ENCODE measurements at regions not wholly inside any gene's neighbourhood (a gene's known extent, or its start where the extent isn't known, plus 50 kb on each side); places are given as distances from the start of the nearest gene placed in this dataset.

DNA sequence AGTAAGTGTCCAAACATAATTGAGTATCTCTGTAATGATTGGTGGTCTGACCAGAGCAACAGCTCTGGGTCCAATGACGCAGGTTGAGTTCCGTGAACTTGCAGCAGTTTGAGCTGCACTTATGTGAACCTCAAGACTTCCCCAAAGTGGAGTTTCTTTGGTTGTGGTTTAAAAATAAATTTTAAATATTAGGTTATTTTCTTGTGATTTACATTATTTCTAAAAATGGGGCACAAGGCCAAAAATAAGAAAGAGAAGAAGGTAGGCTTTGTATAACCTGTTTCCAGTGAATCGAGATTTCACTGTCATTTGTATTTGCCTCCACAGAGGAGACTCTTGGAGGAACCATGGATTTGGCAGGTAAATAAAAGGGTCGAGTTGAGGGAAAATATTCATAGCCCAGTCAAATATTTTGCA, 166.4 kb upstream of the ZNF217 start:
- Histone ChIP-seq H2AFZ (no peak overlapping the region), H3K9ac (no peak overlapping the region), H3K27me3 (ENCODE audit: control insufficient read depth, insufficient read depth, low read length) (no peaks in the 10 kb centered on the region), H3K36me3 (ENCODE audit: control insufficient read depth, insufficient read depth, low read length) (no peaks in the 10 kb centered on the region), H3K79me2 (no peaks in the 10 kb centered on the region), H3K4me2 (ENCODE audit: low read length) (no peak overlapping the region), H3K27ac (no peak overlapping the region), H3K4me1 (peaks cover 9% of the 10 kb centered on the region), H3K4me3 (ENCODE audit: low read depth, low read length) (no peak overlapping the region), H3K9me3 (ENCODE audit: control insufficient read depth, low read length) (no peaks in the 10 kb centered on the region)
- no peak for TF ChIP-seq CTCF (IDR thresholded peaks at IDR 0.05)

DNA sequence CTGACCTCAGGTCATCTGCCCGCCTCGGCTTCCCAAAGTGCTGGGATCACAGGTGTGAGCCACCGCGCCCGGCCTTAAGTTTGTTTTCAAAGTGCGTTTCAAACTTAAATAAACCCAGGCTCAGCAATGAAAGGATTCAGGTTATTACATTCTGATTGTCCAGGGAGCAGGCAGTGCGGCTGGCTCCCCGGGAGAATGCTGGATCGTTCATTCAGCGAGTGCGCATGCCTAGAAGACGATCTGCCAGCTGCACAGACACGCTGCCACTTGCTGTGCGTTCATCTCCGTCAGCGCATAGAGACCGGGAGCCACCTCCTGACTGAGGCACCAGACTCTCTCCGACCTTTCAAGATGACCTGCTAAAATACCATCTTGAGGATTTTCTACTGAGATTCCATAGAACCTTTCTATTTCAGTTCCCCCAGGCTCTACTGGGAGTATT, 163.9 kb upstream of the ZNF217 start:
- no peak for TF ChIP-seq CTCF (IDR thresholded peaks at IDR 0.05)
- Histone ChIP-seq H3K9me3 (ENCODE audit: control insufficient read depth, low read length) (no peaks in the 10 kb centered on the region), H3K4me2 (ENCODE audit: low read length) (no peak overlapping the region), H3K4me3 (ENCODE audit: low read depth, low read length) (no peak overlapping the region), H3K9ac (no peak overlapping the region), H2AFZ (no peak overlapping the region), H3K79me2 (no peaks in the 10 kb centered on the region), H3K27me3 (ENCODE audit: control insufficient read depth, insufficient read depth, low read length) (no peaks in the 10 kb centered on the region), H3K27ac (no peak overlapping the region), H3K36me3 (ENCODE audit: control insufficient read depth, insufficient read depth, low read length) (no peaks in the 10 kb centered on the region), H3K4me1 (peaks cover 12% of the 10 kb centered on the region)

- H3K36me3 ChIP-seq (ENCODE audit: control insufficient read depth, insufficient read depth, low read length): no peaks in the 10 kb centered on the region
- no peak overlapping the region for H3K9ac ChIP-seq
- H3K9me3 ChIP-seq (ENCODE audit: control insufficient read depth, low read length): no peaks in the 10 kb centered on the region
Measured at GRCh38 chr20:53755733-53756531, 162.3 kb upstream of the ZNF217 start.

GRCh38 chr20:53753880-53754459, 160.3 kb upstream of the ZNF217 start:
- no peak overlapping the region for H2AFZ ChIP-seq
- no peaks in the 10 kb centered on the region for H3K27me3 ChIP-seq (ENCODE audit: control insufficient read depth, insufficient read depth, low read length)
- peaks cover 28% of the 10 kb centered on the region for H3K4me1 ChIP-seq
- H3K36me3 ChIP-seq (ENCODE audit: control insufficient read depth, insufficient read depth, low read length): no peaks in the 10 kb centered on the region
- H3K4me3 ChIP-seq (ENCODE audit: low read depth, low read length): no peak overlapping the region
- H3K27ac ChIP-seq: no peak overlapping the region
- no peaks in the 10 kb centered on the region for H3K79me2 ChIP-seq
- no peaks in the 10 kb centered on the region for H3K9me3 ChIP-seq (ENCODE audit: control insufficient read depth, low read length)
- H3K9ac ChIP-seq: no peak overlapping the region
- no peak for TF ChIP-seq CTCF (IDR thresholded peaks at IDR 0.05)
- no peak overlapping the region for H3K4me2 ChIP-seq (ENCODE audit: low read length)

More at GRCh38 chr20:53755733-53756531, 162.3 kb upstream of the ZNF217 start:
- H3K27ac ChIP-seq: peak overlapping the region; percentile 21
- no peak for TF ChIP-seq CTCF (IDR thresholded peaks at IDR 0.05)
- peaks cover 22% of the 10 kb centered on the region for H3K4me1 ChIP-seq
- H3K79me2 ChIP-seq: no peaks in the 10 kb centered on the region
- H2AFZ ChIP-seq: peak overlapping the region; percentile 39
- H3K4me2 ChIP-seq (ENCODE audit: low read length): no peak overlapping the region
- no peaks in the 10 kb centered on the region for H3K27me3 ChIP-seq (ENCODE audit: control insufficient read depth, insufficient read depth, low read length)
- no peak overlapping the region for H3K4me3 ChIP-seq (ENCODE audit: low read depth, low read length)

All from parathyroid adenoma (tissue), 2 donors.